ENCODE measurements at regions not wholly inside any gene's neighbourhood (a gene's known extent, or its start where the extent isn't known, plus 50 kb on each side); places are given as distances from the start of the nearest gene placed in this dataset.
"Not testable (repeated sequence)": the region's sequence is repeated elsewhere in the genome, so short reads cannot be mapped to it uniquely, and the experiment has no call there.

DNA sequence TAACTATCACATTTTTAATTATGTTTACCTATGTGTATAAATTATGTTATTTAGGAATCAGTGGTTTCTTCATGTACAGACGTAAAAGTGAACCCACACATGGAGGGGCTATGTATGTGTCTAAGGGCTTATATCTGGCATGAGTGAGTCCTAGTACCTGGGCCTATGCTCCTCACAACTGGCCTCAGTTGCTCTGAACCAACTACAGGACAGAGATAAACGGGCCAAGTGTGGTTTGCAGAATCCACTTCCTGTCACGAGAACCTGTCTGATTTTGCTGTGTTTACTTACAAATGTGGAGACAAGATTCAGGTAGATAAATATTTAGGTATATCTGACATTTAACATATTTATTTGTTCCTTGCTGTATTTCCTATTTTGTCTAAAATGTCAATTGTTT is 562.5 kb downstream of the TMEM121 start:
- not testable (repeated sequence) for DNase-seq

DNA sequence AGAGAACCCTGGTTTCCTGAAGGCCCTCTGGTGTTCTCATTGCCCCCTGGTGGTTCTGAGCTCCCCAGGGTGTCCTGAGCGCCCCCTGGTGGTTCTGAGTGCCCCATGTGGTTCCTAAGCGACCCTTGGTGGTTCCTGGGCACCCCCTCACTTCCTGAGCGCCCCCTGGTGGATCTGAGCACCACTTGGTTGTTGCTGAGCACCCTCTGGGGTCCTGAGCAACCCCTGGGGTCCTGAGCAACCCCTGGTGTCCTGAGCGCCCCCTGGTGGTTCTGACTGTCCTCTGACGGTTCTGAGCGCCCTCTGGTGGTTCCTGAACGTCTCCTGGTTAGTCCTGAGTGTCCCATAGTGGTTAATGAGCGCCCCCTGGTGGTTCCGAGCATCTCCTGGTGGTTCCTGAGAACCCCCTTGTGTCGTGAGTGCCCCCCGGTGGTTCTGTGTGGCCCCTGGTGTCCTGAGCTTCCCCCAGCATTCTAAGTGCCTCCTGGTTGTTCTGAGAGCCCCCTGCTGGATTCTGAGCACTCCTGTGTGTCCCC is 568.3 kb downstream of the TMEM121 start:
- DNase-seq, result no peak

DNA sequence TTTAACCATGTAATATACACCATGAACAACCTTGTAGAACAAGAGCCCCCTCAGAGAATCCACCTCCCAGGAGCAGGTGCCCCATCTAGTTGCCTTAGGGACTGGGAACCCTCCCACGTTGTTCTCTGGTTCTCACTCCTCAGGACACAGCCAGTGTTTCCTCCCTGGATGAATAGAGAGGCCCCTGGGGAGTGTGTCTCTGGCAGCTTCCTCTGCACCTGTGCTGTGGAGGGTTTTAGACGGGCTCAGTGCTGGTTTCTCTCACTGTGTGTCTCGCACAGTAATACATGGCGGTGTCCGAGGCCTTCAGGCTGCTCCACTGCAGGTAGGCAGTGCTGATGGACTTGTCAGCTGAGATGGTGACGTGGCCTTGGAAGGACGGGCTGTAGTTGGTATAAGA is 581.3 kb downstream of the TMEM121 start:
- DNase-seq, result no peak

DNA sequence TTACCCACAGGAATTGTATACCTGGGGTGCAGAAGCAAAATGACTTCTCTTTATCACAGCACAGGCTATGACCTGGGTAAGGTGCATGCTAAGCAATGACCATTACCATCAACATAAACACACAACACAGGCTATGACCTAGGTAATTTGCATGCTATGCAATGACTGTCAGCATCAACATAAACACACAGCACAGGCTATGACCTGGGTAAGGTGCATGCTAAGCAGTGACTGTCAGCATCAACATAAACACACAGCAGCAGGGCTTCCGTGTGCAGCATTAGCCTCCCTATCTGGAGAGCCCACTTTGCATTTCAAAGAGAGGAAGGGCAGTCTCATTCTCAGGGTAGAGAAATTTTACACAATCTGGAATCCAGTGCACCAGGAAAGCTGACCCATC is 583.0 kb downstream of the TMEM121 start:
- no peak for DNase-seq

DNA sequence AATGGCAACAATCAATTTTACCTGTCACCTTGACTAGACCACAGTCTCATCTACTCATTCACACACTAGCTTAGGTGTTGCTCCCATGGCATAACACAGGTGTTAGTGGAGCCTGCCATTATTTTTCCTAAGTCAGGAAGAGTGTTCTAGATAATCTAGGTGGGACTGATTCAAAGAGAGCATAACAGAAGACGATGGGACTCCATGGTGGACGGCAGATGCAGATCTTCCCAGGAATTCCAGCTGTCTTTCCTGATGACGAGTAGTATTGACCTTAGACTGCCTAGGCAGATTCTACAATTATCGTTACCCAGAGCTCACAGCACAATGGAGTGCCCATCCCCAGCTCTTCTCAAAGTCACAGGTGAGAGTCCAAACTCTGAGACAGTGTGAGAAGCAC is 589.0 kb downstream of the TMEM121 start:
- no peak for DNase-seq

DNA sequence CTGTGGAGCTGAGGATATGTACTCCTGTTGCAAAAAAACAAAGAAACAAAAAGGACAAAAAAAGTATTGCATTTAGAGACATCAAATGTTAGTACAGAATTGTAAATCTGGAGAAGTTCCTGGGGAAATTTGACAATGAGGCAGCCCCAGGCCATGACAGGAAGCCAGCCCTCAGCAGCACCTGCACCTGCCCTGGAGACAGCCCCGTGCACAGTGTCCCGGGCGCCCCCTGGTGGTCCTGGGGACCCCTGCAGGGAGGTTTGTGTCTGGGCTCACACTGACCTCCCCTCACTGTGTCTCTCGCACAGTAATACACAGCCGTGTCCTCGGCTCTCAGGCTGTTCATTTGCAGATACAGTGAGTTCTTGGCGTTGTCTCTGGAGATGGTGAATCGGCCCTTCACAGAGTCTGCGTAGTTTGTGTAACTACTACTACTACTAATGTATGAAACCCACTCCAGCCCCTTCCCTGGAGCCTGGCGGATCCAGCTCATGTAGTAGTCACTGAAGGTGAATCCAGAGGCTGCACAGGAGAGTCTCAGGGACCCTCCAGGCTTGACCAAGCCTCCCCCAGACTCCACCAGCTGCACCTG is 590.1 kb downstream of the TMEM121 start:
- DNase-seq, result not testable (repeated sequence)

DNA sequence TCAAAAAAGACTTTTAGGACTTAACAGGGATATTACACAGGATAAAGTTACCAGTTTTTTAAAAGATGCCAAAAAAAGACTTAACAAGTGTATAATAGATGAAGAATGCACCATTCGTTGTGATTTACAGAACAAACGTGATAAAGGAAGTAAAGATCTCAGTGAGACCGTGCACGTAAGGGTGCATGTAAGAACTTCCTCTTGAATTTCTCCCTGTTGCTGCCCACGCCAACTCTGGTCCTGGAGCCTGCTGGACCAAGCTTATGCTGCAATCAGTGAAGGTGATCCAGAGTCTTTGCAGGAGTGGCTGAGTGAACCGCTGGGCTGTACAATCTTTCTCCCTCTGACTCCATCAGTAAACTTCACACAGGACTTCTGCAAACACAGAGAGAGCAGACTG is 593.7 kb downstream of the TMEM121 start:
- no peak for DNase-seq

DNA sequence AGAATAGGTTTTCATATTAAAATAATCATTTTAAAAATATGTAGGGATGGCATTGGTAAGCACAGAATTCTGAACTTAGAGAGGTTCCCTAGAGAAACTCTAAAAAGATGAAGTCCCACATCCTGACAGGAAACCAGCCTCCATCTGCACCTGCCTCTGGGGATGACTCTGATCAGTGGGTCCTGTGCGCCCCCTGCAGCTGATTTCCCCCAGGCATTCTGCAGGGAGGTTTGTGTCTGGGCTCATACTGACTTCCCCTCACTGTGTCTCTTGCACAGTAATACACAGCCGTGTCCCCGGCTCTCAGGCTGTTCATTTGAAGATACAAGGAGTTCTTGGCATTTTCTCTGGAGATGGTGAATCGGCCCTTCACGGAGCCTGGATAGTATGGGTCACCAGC is 602.9 kb downstream of the TMEM121 start:
- DNase-seq, result no peak

DNA sequence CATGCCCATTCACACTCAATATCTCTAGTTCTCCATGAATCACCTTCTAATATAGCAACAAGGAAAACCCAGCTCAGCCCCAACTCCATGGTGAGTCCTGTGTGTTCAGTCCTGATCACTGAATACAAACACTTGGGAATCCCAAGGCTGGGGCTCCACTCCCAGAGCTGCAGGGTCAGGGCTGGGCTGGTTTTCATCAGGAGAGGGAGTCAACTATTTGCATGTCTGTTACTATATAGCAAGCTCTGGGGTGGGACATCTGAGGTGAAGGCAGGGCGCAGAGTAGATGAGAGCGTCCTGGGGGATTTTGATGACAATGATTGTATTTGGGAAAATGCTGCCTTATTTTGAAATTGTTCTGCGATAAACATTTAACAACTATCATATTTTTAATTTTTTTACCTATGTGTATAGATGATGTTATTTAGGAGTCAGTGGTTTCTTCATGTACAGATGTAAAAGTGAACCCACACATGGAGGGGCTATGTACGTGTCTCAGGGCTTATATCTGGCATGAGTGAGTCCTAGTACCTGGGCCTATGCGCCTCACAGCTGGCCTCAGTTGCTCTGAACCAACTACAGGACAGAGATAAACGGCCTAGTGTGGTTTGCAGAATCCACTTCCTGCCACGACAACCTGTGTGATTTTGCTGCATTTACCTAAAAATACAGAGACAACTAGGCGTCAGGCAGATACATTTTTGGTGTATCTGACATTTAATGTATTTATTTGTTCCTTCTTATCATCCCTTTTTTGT is 603.7 kb downstream of the TMEM121 start:
- DNase-seq, result not testable (repeated sequence)

DNA sequence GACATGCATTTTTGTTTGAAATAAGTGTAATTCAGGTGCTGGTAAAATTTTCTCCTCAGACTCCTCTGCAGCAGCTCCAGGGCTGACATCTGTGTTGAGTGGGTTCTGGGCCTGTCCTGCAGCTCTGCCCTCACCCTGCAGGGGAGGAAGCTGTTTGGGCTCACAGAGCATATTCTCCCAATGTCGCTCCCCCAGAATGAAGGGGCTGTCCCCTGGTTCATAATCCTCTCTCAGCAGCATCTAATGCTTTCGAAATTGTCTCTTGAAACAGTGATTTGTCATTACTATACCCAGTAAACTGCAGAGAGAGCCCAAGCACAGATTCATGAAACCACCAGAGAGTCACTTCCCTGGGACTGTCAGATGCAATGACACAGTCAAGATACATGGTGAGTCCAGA is 606.7 kb downstream of the TMEM121 start:
- not testable (repeated sequence) for DNase-seq

DNA sequence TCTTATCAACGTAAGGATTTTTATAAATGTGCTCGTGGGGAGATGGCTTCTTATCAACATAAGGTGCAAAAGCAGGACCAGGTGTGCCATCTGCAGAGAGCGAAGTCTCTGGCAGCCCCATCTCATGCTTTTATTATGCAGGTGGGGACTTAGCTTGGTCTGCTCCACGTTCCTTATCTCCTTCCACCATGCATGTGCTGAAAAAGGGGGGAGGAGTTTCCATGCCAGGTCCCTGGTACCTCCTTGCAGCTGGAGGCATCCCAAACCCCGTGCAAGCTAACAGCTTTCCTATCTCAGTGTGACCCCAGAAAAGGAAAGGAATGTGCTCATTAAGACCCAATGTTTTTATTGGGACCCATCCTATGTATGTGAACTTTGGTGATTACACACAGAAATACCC is 608.5 kb downstream of the TMEM121 start:
- DNase-seq, result no peak

DNA sequence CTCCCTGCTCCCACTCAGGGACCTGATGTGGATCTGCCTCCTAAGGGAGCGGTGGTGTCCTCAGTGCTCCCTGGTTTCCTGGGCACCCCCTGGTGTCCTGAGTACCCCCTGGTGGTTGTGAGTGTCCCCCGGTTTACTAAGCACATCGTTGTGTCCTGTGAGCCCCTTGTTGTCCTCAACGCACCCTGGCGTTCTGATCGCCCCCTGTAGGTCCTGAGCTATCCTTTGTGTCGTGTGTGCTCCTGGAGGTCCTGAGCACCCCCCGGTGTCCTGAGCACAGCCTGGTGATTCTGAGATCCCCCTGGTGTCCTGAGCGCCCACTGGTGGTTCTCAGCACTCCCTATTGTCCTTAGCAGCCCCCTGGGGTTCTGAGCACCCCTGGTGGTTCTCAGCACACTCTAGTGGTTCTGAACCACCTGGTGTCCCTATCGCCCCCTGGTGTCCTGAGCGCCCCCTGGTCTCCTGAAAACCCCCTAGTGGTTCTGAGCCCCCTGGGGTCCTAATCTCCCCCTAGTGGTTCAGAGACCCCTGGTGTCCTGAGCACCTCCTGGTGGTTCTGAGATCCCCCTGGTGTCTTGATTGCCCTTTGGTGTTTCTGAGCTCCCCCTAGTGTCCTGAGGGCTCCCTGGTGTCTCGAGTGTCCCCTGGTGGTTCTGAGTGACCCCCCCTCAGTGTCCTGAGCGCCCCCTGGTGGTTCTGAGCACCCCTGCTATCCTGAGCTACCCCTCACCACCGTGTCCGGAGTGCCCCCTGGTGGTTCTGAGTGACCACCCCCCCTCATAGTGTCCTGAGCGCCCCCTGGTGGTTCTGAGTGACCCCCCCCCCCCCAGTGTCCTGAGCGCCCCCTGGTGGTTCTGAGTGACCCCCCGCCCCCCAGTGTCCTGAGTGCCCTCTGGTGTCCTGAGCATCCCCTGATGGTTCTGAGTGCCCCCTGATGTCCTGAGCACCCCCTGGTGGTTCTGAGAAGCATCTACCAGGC is 615.1 kb downstream of the TMEM121 start:
- DNase-seq, result peak; percentile 40 to 77

DNA sequence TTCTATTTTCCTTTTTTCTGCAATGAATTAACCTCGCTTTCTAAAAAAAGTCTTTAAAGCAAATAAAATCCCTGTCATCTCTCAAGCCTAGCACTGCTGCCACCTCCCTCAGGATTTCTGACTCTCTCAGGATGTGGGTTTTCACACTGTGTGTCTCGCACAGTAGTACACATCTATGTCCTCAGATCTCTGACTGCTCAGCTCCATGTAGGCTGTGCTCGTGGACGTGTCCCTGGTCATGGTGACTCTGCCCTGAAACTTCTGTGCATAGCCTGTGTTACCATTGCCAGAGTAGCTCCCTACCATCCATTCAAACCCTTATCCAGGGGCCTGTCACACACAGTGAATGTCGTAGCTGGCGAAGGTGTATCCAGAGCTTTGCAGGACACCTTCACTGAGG is 619.3 kb downstream of the TMEM121 start:
- not testable (repeated sequence) for DNase-seq

DNA sequence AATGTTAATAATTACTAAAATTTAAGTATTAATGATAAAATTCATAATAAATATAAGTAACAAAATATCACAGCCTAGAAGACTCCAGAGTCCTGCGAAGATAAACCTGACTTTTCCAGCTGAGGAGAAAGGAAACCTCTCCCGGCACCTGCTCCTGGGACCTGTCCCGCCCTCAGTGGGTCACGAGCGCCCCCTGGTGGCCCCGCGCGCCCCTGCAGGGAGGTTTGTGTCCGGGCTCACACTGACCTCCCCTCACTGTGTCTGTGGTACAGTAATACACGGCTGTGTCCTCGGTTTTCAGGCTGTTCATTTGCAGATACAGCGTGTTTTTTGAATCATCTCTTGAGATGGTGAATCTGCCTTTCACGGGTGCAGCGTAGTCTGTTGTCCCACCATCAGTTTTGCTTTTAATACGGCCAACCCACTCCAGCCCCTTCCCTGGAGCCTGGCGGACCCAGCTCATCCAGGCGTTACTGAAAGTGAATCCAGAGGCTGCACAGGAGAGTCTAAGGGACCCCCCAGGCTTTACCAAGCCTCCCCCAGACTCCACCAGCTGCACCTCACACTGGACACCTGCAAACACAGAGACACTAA is 627.1 kb downstream of the TMEM121 start:
- DNase-seq, result peak; percentile 12 to 69

DNA sequence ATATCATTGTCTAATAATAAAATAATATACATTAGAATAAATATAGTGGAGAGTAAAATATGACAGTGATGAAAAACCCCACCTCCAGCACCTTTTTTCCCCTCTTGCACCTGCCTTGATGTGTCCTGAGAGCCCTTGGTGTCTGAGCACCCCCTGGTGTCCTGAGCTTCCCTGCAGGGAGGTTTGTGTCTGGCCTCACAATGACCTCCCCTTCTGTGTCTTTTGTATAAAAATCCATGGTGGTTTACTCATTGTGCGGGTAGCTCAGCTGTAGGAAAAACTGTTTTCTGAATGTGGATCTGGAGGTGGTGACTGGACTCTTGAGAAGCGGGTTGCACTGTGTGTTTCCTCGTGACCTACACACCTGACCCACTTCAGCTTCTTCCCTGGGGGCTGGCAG is 636.9 kb downstream of the TMEM121 start:
- DNase-seq, result no peak

DNA sequence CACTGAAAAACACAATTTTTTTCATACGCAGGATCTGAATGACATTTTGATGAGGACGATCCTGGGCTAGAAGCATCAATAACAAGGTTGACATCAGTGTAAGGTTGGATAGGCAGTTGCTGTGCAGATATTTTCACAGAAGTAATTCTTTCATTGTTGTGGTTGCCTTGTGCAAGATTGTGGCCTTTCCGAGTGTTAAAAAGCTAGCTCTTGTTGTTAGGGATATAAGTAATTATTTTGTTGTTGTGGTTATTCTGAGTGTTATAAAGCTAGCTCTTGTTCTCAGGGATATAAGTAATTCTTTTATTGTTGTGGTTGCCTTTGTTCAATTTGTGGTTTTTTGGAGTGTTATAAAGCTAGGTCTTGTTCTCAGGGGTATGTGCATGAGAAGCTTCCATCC is 637.4 kb downstream of the TMEM121 start:
- DNase-seq, result not testable (repeated sequence)

DNA sequence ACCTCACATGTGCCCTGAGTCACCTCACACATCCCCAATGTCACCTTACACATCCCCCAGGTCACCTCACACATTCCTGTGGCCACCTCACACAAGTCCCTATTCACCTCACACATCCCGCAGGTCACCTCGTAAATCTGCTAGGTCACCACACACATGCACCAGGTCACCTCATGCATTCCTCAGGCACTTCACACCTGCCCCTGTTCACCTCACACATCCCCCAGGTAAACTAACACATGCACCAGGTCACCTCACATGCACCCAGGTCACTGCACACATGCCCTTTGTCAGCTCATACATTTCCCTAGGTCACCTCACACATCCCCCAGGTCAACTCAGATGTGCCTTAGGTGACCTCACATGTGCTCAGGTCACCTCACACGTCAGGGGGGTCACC is 639.8 kb downstream of the TMEM121 start:
- DNase-seq, result no peak

DNA sequence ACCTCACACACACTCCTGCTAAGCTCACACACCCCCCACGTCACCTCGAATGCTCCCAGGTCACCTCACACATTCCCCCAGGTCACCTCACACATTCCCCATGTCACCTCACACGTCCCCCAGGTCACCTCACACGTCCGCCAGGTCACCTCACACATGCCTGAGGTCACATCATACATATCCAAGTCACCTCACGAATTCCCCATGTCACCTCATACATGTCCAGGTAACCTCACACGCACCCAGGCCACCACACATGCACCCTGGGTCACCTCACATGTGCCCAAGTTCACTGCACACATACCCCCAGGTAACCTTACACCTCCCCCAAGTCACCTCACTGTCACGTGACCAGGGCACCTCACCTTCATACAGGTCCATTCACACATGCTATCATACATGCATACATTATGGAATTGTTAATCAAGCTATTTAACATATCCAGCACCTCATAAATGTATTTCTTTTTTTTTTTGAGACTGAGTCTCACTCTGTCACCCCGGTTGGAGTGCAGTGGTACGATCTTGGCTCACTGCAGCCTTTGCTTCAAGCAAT is 640.3 kb downstream of the TMEM121 start:
- DNase-seq, result no peak

DNA sequence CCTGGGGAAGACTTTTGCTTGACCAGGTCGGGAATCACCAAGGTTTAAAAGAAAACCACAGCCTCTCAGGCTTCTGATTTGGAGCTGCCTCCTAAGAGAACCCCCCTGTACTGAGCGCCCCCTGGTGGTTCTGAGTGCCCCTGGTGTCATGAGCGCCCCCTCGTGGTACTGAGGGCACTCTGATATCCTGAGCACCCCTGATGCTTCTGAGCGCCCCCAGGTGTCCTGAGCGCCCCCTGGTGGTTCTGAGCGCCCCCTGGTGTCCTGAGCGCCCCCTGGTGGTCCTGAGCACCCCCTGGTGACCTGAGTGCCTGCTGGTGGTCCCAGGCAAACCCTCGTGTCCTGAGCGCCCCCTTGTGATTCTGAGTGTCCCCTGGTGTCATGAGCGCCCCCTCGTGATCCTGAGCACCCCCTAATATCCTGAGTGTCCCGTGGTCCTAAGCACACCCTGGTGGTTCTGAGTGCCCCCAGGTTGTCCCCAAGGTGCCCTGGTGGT is 643.8 kb downstream of the TMEM121 start:
- peak; percentile 3 to 51 for DNase-seq

DNA sequence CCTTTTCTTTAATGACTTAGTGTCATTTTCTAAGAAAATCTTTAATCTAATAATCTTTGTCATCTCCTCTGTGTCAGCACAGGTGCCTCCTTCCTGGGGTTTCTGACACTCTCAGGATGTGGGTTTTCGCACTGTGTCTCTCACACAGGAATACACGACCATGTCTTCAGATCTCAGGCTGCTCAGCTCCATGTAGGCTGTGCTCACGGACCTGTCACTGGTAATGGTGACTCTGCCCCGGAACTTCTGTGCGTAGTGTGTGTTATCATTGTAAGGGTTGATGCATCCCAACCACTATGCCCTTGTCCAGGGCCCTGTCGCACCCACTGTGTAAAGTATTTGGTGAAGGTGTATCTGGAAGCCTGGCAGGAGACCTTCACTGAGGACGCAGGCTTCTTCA is 647.8 kb downstream of the TMEM121 start:
- DNase-seq, result no peak

DNA sequence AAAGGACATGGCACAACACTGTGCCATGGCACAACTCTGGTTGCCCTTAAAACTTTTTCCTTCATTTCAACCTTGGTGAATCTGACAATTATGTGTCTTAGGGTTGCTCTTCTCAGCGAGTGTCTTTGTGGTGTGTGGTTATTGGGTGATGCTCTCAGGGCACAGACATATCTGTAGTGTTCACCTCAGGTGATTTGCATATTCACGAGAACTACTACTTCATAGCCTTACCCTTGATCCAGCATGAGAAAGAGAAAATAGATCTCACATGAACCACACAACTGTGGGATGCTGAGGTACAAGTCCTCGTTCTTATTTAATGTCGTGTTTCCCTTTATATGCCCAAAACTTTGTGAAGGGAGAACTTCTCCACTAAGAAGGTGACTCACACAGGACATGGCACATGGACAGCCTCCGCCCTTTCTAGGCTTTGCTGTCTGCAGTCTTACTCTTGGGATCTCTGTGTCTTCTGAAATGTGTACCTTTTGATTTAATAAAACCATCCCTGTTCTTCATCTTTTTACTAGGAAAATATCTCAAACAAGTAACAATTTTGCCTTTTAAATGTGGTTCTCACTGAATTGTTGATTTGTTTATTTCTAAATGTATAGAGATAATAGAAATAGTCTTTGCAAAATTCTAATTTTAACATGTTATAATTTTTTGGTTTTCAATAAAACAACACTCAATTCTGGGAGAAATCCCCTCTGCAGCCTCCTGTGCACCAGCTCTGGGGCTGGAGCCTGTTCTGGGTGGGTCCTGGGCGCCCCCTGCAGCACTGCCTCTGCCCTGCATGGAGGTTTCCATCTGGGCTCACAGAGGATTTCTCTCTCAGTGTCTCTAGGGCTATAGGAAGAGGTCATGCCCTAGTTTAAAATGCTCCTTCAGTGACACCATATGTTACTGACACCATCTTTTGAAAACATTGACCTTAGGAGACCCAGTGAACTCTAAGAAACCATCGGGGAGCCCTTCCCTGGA is 651.2 kb downstream of the TMEM121 start:
- DNase-seq, result not testable (repeated sequence)

All from NCI-H1930 (cell line).